ENCODE measurements at regions not wholly inside any gene's neighbourhood (a gene's known extent, or its start where the extent isn't known, plus 50 kb on each side); places are given as distances from the start of the nearest gene placed in this dataset.

- no peak overlapping the region for H3K4me2 ChIP-seq
- no peak for TF ChIP-seq CTCF (IDR thresholded peaks at IDR 0.05; ENCODE audit: poor library complexity)
- TF ChIP-seq EZH2phosphoT487 (IDR thresholded peaks at IDR 0.05; ENCODE audit: low read depth, severe bottlenecking, unreplicated experiment): no peak
- no peak for TF ChIP-seq EZH2 (IDR thresholded peaks at IDR 0.05; ENCODE audit: borderline replicate concordance)
Observed at GRCh38 chr14:97246648-97247047, 449.5 kb downstream of the VRK1 start.

GRCh38 chr14:97248973-97249372 lies 451.8 kb downstream of the VRK1 start:
- H3K79me2 ChIP-seq: no peaks in the 10 kb centered on the region
- no peaks in the 10 kb centered on the region for H3K9me3 ChIP-seq (ENCODE audit: low read depth)
- TF ChIP-seq EZH2phosphoT487 (IDR thresholded peaks at IDR 0.05; ENCODE audit: low read depth, severe bottlenecking, unreplicated experiment) (no peak), EZH2 (IDR thresholded peaks at IDR 0.05; ENCODE audit: borderline replicate concordance) (no peak), CTCF (IDR thresholded peaks at IDR 0.05; ENCODE audit: poor library complexity) (no peak)
- no peaks in the 10 kb centered on the region for H3K36me3 ChIP-seq (replicated peaks; ENCODE audit: insufficient read depth, low read depth)
- no peak for DNase-seq (ENCODE audit: low spot score)
- H4K20me1 ChIP-seq (ENCODE audit: insufficient read depth, poor library complexity, severe bottlenecking): no peaks in the 10 kb centered on the region
- 94% methylated on average over 5 of the region's 5 CpGs for WGBS (ENCODE audit: low lambda C conversion rate, missing lambda C conversion rate)
- H3K27ac ChIP-seq: no peak overlapping the region
- H3K4me1 ChIP-seq (ENCODE audit: insufficient read depth): no peaks in the 10 kb centered on the region
- H2AFZ ChIP-seq: no peak overlapping the region
- no peaks in the 10 kb centered on the region for H3K27me3 ChIP-seq
- H3K4me3 ChIP-seq: no peak overlapping the region
- H3K9me2 ChIP-seq (replicated peaks; ENCODE audit: insufficient read depth): no peaks in the 10 kb centered on the region
- H3K4me2 ChIP-seq: no peak overlapping the region

More at GRCh38 chr14:97246648-97247047, 449.5 kb downstream of the VRK1 start:
- no peaks in the 10 kb centered on the region for H4K20me1 ChIP-seq (ENCODE audit: insufficient read depth, poor library complexity, severe bottlenecking)
- H3K36me3 ChIP-seq (replicated peaks; ENCODE audit: insufficient read depth, low read depth): no peaks in the 10 kb centered on the region
- DNase-seq (ENCODE audit: low spot score): no peak
- H3K4me1 ChIP-seq (ENCODE audit: insufficient read depth): no peaks in the 10 kb centered on the region
- H3K79me2 ChIP-seq: no peaks in the 10 kb centered on the region
- WGBS (ENCODE audit: low lambda C conversion rate, missing lambda C conversion rate): 95% methylated on average over 7 of the region's 7 CpGs
- H3K9me3 ChIP-seq (ENCODE audit: low read depth): no peaks in the 10 kb centered on the region
- no peaks in the 10 kb centered on the region for H3K9me2 ChIP-seq (replicated peaks; ENCODE audit: insufficient read depth)
- no peak overlapping the region for H3K27ac ChIP-seq
- H2AFZ ChIP-seq: no peak overlapping the region
- H3K4me3 ChIP-seq: no peak overlapping the region
- no peaks in the 10 kb centered on the region for H3K27me3 ChIP-seq

- H3K27me3 ChIP-seq: no peaks in the 10 kb centered on the region
- TF ChIP-seq EZH2 (IDR thresholded peaks at IDR 0.05; ENCODE audit: borderline replicate concordance): no peak
- no peak for TF ChIP-seq EZH2phosphoT487 (IDR thresholded peaks at IDR 0.05; ENCODE audit: low read depth, severe bottlenecking, unreplicated experiment)
- TF ChIP-seq CTCF (IDR thresholded peaks at IDR 0.05; ENCODE audit: poor library complexity): no peak
- H3K9me3 ChIP-seq (ENCODE audit: low read depth): no peaks in the 10 kb centered on the region
- H3K4me2 ChIP-seq: no peak overlapping the region
- no peak overlapping the region for H3K27ac ChIP-seq
- H3K9me2 ChIP-seq (replicated peaks; ENCODE audit: insufficient read depth): no peaks in the 10 kb centered on the region
- DNase-seq (ENCODE audit: low spot score): no peak
- 66% methylated on average over 5 of the region's 5 CpGs for WGBS (ENCODE audit: low lambda C conversion rate, missing lambda C conversion rate)
- no peaks in the 10 kb centered on the region for H4K20me1 ChIP-seq (ENCODE audit: insufficient read depth, poor library complexity, severe bottlenecking)
- no peak overlapping the region for H2AFZ ChIP-seq
- H3K79me2 ChIP-seq: no peaks in the 10 kb centered on the region
- no peaks in the 10 kb centered on the region for H3K4me1 ChIP-seq (ENCODE audit: insufficient read depth)
- no peaks in the 10 kb centered on the region for H3K36me3 ChIP-seq (replicated peaks; ENCODE audit: insufficient read depth, low read depth)
- H3K4me3 ChIP-seq: no peak overlapping the region
Observed at GRCh38 chr14:97250931-97251330, 453.7 kb downstream of the VRK1 start.
